ENCODE measurements at regions not wholly inside any gene's neighbourhood (a gene's known extent, or its start where the extent isn't known, plus 50 kb on each side); places are given as distances from the start of the nearest gene placed in this dataset.
A peak's percentile ranks its signal among the peaks of the same experiment; 100 is the strongest.

GRCh38 chr5:175129121-175129520 lies 314.9 kb downstream of the DRD1 start:
- no peaks in the 10 kb centered on the region for H3K36me3 ChIP-seq (ENCODE audit: control insufficient read depth in 5 of 5, insufficient read depth in 5 of 5, low read length in 5 of 5)
- H3K27ac ChIP-seq (ENCODE audit: low read depth, low read length), result no peak overlapping the region
- H3K27me3 ChIP-seq (ENCODE audit: control insufficient read depth in 5 of 5, insufficient read depth in 4 of 5, low read length in 5 of 5), result no peaks in the 10 kb centered on the region
- no peaks in the 10 kb centered on the region for H3K4me1 ChIP-seq (ENCODE audit: control insufficient read depth in 5 of 5, insufficient read depth in 5 of 5, low read length in 5 of 5)
- H3K4me3 ChIP-seq (ENCODE audit: low read depth in 1 of 5, low read length in 5 of 5), result no peak overlapping the region
- H3K9ac ChIP-seq (ENCODE audit: low read length in 5 of 5), result no peak overlapping the region
- no peaks in the 10 kb centered on the region for H3K9me3 ChIP-seq (ENCODE audit: control insufficient read depth in 5 of 5, low read length in 5 of 5)

- no peak overlapping the region for H3K4me3 ChIP-seq (ENCODE audit: low read depth in 1 of 5, low read length in 5 of 5)
- peaks cover 0 to 2% (median 0%) of the 10 kb centered on the region in 5 donors for H3K9me3 ChIP-seq (ENCODE audit: control insufficient read depth in 5 of 5, low read length in 5 of 5)
- no peaks in the 10 kb centered on the region for H3K27me3 ChIP-seq (ENCODE audit: control insufficient read depth in 5 of 5, insufficient read depth in 4 of 5, low read length in 5 of 5)
These were observed 319.2 kb downstream of the DRD1 start for GRCh38 chr5:175124821-175125220.

GRCh38 chr5:175124251-175124813 lies 319.6 kb downstream of the DRD1 start:
- no peaks in the 10 kb centered on the region for H3K27me3 ChIP-seq (ENCODE audit: control insufficient read depth in 5 of 5, insufficient read depth in 4 of 5, low read length in 5 of 5)
- H3K9ac ChIP-seq (ENCODE audit: low read length in 5 of 5), result no peak overlapping the region
- no peak overlapping the region for H3K27ac ChIP-seq (ENCODE audit: low read depth, low read length)
- no peaks in the 10 kb centered on the region for H3K36me3 ChIP-seq (ENCODE audit: control insufficient read depth in 5 of 5, insufficient read depth in 5 of 5, low read length in 5 of 5)
- H3K4me1 ChIP-seq (ENCODE audit: control insufficient read depth in 5 of 5, insufficient read depth in 5 of 5, low read length in 5 of 5), result no peaks in the 10 kb centered on the region
- peaks cover 0 to 2% (median 0%) of the 10 kb centered on the region in 5 donors for H3K9me3 ChIP-seq (ENCODE audit: control insufficient read depth in 5 of 5, low read length in 5 of 5)
- H3K4me3 ChIP-seq (ENCODE audit: low read depth in 1 of 5, low read length in 5 of 5), result no peak overlapping the region

More at GRCh38 chr5:175124821-175125220, 319.2 kb downstream of the DRD1 start:
- Histone ChIP-seq H3K36me3 (ENCODE audit: control insufficient read depth in 5 of 5, insufficient read depth in 5 of 5, low read length in 5 of 5) (no peaks in the 10 kb centered on the region), H3K9ac (ENCODE audit: low read length in 5 of 5) (no peak overlapping the region), H3K4me1 (ENCODE audit: control insufficient read depth in 5 of 5, insufficient read depth in 5 of 5, low read length in 5 of 5) (no peaks in the 10 kb centered on the region), H3K27ac (ENCODE audit: low read depth, low read length) (no peak overlapping the region)

- no peak overlapping the region for H3K4me3 ChIP-seq (ENCODE audit: low read depth in 1 of 5, low read length in 5 of 5)
- no peaks in the 10 kb centered on the region for H3K4me1 ChIP-seq (ENCODE audit: control insufficient read depth in 5 of 5, insufficient read depth in 5 of 5, low read length in 5 of 5)
- H3K9me3 ChIP-seq (ENCODE audit: control insufficient read depth in 5 of 5, low read length in 5 of 5), result peaks cover 0 to 2% (median 0%) of the 10 kb centered on the region in 5 donors
- no peak overlapping the region for H3K27ac ChIP-seq (ENCODE audit: low read depth, low read length)
- no peaks in the 10 kb centered on the region for H3K27me3 ChIP-seq (ENCODE audit: control insufficient read depth in 5 of 5, insufficient read depth in 4 of 5, low read length in 5 of 5)
- H3K9ac ChIP-seq (ENCODE audit: low read length in 5 of 5), result no peak overlapping the region
- no peaks in the 10 kb centered on the region for H3K36me3 ChIP-seq (ENCODE audit: control insufficient read depth in 5 of 5, insufficient read depth in 5 of 5, low read length in 5 of 5)
These were observed 320.4 kb downstream of the DRD1 start for GRCh38 chr5:175123542-175123941.

GRCh38 chr5:175121457-175121856 lies 322.5 kb downstream of the DRD1 start:
- Histone ChIP-seq H3K9ac (ENCODE audit: low read length in 5 of 5) (no peak overlapping the region), H3K9me3 (ENCODE audit: control insufficient read depth in 5 of 5, low read length in 5 of 5) (peaks cover 0 to 2% (median 0%) of the 10 kb centered on the region in 5 donors), H3K27me3 (ENCODE audit: control insufficient read depth in 5 of 5, insufficient read depth in 4 of 5, low read length in 5 of 5) (no peaks in the 10 kb centered on the region), H3K4me3 (ENCODE audit: low read depth in 1 of 5, low read length in 5 of 5) (no peak overlapping the region), H3K27ac (ENCODE audit: low read depth, low read length) (no peak overlapping the region), H3K36me3 (ENCODE audit: control insufficient read depth in 5 of 5, insufficient read depth in 5 of 5, low read length in 5 of 5) (no peaks in the 10 kb centered on the region), H3K4me1 (ENCODE audit: control insufficient read depth in 5 of 5, insufficient read depth in 5 of 5, low read length in 5 of 5) (peaks cover 0 to 3% (median 0%) of the 10 kb centered on the region in 5 donors)

- H3K36me3 ChIP-seq (ENCODE audit: control insufficient read depth in 5 of 5, insufficient read depth in 5 of 5, low read length in 5 of 5), result no peaks in the 10 kb centered on the region
- peaks cover 0 to 2% (median 0%) of the 10 kb centered on the region in 5 donors for H3K9me3 ChIP-seq (ENCODE audit: control insufficient read depth in 5 of 5, low read length in 5 of 5)
- peaks cover 0 to 12% (median 6%) of the 10 kb centered on the region in 5 donors for H3K4me1 ChIP-seq (ENCODE audit: control insufficient read depth in 5 of 5, insufficient read depth in 5 of 5, low read length in 5 of 5)
- H3K27ac ChIP-seq (ENCODE audit: low read depth, low read length), result no peak overlapping the region
- H3K27me3 ChIP-seq (ENCODE audit: control insufficient read depth in 5 of 5, insufficient read depth in 4 of 5, low read length in 5 of 5), result no peaks in the 10 kb centered on the region
- no peak overlapping the region for H3K9ac ChIP-seq (ENCODE audit: low read length in 5 of 5)
- no peak overlapping the region for H3K4me3 ChIP-seq (ENCODE audit: low read depth in 1 of 5, low read length in 5 of 5)
These were observed 323.6 kb downstream of the DRD1 start for GRCh38 chr5:175120412-175120811.

GRCh38 chr5:175118700-175119309 lies 325.2 kb downstream of the DRD1 start:
- Histone ChIP-seq H3K27me3 (ENCODE audit: control insufficient read depth in 5 of 5, insufficient read depth in 4 of 5, low read length in 5 of 5) (peaks cover 0 to 2% (median 0%) of the 10 kb centered on the region in 5 donors), H3K36me3 (ENCODE audit: control insufficient read depth in 5 of 5, insufficient read depth in 5 of 5, low read length in 5 of 5) (no peaks in the 10 kb centered on the region)

GRCh38 chr5:175116466-175117048 lies 327.4 kb downstream of the DRD1 start:
- Histone ChIP-seq H3K27ac (ENCODE audit: low read depth, low read length) (no peak overlapping the region), H3K4me3 (ENCODE audit: low read depth in 1 of 5, low read length in 5 of 5) (no peak overlapping the region), H3K36me3 (ENCODE audit: control insufficient read depth in 5 of 5, insufficient read depth in 5 of 5, low read length in 5 of 5) (no peaks in the 10 kb centered on the region), H3K9ac (ENCODE audit: low read length in 5 of 5) (no peak overlapping the region), H3K9me3 (ENCODE audit: control insufficient read depth in 5 of 5, low read length in 5 of 5) (peaks cover 0 to 2% (median 0%) of the 10 kb centered on the region in 5 donors), H3K27me3 (ENCODE audit: control insufficient read depth in 5 of 5, insufficient read depth in 4 of 5, low read length in 5 of 5) (peaks cover 0 to 2% (median 0%) of the 10 kb centered on the region in 5 donors), H3K4me1 (ENCODE audit: control insufficient read depth in 5 of 5, insufficient read depth in 5 of 5, low read length in 5 of 5) (peaks cover 0 to 12% (median 6%) of the 10 kb centered on the region in 5 donors)

More at GRCh38 chr5:175118700-175119309, 325.2 kb downstream of the DRD1 start:
- Histone ChIP-seq H3K9ac (ENCODE audit: low read length in 5 of 5) (no peak overlapping the region), H3K4me1 (ENCODE audit: control insufficient read depth in 5 of 5, insufficient read depth in 5 of 5, low read length in 5 of 5) (peaks cover 0 to 12% (median 6%) of the 10 kb centered on the region in 5 donors), H3K4me3 (ENCODE audit: low read depth in 1 of 5, low read length in 5 of 5) (no peak overlapping the region), H3K9me3 (ENCODE audit: control insufficient read depth in 5 of 5, low read length in 5 of 5) (peaks cover 0 to 2% (median 0%) of the 10 kb centered on the region in 5 donors), H3K27ac (ENCODE audit: low read depth, low read length) (no peak overlapping the region)

- H3K27me3 ChIP-seq (ENCODE audit: control insufficient read depth in 5 of 5, insufficient read depth in 4 of 5, low read length in 5 of 5), result peaks cover 0 to 2% (median 0%) of the 10 kb centered on the region in 5 donors
- H3K4me1 ChIP-seq (ENCODE audit: control insufficient read depth in 5 of 5, insufficient read depth in 5 of 5, low read length in 5 of 5), result peaks cover 0 to 12% (median 6%) of the 10 kb centered on the region in 5 donors
- H3K9ac ChIP-seq (ENCODE audit: low read length in 5 of 5), result no peak overlapping the region
- H3K36me3 ChIP-seq (ENCODE audit: control insufficient read depth in 5 of 5, insufficient read depth in 5 of 5, low read length in 5 of 5), result no peaks in the 10 kb centered on the region
- peak overlapping the region in 1 of 5 donors; percentile 5 for H3K4me3 ChIP-seq (ENCODE audit: low read depth in 1 of 5, low read length in 5 of 5)
- peaks cover 0 to 2% (median 0%) of the 10 kb centered on the region in 5 donors for H3K9me3 ChIP-seq (ENCODE audit: control insufficient read depth in 5 of 5, low read length in 5 of 5)
- no peak overlapping the region for H3K27ac ChIP-seq (ENCODE audit: low read depth, low read length)
These were observed 328.2 kb downstream of the DRD1 start for GRCh38 chr5:175115831-175116230.

- H3K4me1 ChIP-seq (ENCODE audit: control insufficient read depth in 5 of 5, insufficient read depth in 5 of 5, low read length in 5 of 5), result peaks cover 0 to 12% (median 6%) of the 10 kb centered on the region in 5 donors
- peaks cover 0 to 2% (median 0%) of the 10 kb centered on the region in 5 donors for H3K27me3 ChIP-seq (ENCODE audit: control insufficient read depth in 5 of 5, insufficient read depth in 4 of 5, low read length in 5 of 5)
- H3K4me3 ChIP-seq (ENCODE audit: low read depth in 1 of 5, low read length in 5 of 5), result no peak overlapping the region
- peaks cover 2 to 8% (median 7%) of the 10 kb centered on the region in 5 donors for H3K9me3 ChIP-seq (ENCODE audit: control insufficient read depth in 5 of 5, low read length in 5 of 5)
- no peak overlapping the region for H3K27ac ChIP-seq (ENCODE audit: low read depth, low read length)
- H3K9ac ChIP-seq (ENCODE audit: low read length in 5 of 5), result no peak overlapping the region
- no peaks in the 10 kb centered on the region for H3K36me3 ChIP-seq (ENCODE audit: control insufficient read depth in 5 of 5, insufficient read depth in 5 of 5, low read length in 5 of 5)
These were observed 330.0 kb downstream of the DRD1 start for GRCh38 chr5:175113947-175114346.
